Kidney capillary endothelial cell (primary cell): ENCODE measurements at regions not wholly inside any gene's neighbourhood (a gene's known extent, or its start where the extent isn't known, plus 50 kb on each side); places are given as distances from the start of the nearest gene placed in this dataset.
"Not testable (repeated sequence)": the region's sequence is repeated elsewhere in the genome, so short reads cannot be mapped to it uniquely, and the experiment has no call there.

Source experiments
- DNase-seq: peaks from one replicate; pipeline ENCODE4 v3.0.0-alpha.2; 2018; ENCODE audit warnings: low spot score

DNA sequence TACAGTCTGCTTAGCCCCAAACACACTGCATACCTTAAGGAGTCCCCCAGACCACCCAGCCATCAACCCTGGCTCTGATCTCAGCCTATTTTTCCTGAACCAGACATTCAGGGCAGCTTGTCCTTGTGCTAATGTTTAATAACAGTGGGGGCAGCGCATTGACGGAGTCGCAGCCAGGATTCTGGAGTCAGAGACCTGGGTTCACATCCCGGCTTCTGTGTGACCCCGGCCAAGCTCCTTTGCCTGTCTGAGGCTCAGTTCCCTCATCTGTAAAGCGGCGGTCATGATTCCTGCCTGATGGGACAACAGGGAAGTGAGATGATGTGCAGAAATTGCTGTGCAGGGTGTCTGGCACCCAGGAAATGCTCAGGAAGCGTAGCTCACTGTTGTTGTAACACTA, 63.1 kb downstream of the MATN1 start:
- DNase-seq = no peak

GRCh38 chr1:30659702-30660101, 63.7 kb downstream of the MATN1 start:
- no peak for DNase-seq

DNA sequence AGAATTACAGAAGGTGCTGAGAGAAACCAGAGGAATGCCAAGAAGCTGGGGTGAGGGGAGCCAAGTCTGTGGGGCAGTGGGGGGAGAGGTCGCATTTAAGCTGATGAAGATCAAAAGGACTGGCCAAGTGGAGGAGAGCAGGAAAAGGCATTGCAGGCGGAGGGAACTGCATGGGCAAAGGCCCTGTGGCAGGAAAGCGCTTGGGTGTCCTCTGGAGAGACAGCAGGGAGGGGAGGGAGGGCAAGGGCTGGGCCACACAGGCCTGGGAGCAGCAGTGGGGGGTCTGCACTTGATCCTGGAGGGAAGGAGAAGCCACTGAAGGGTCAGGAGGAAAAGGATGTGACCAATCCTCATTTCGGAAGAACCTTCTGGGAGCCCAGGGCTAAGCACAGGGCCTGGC, 65.0 kb downstream of the MATN1 start:
- not testable (repeated sequence) for DNase-seq

- DNase-seq = no peak
Measured at GRCh38 chr1:30658014-30658336, 65.4 kb downstream of the MATN1 start.

DNA sequence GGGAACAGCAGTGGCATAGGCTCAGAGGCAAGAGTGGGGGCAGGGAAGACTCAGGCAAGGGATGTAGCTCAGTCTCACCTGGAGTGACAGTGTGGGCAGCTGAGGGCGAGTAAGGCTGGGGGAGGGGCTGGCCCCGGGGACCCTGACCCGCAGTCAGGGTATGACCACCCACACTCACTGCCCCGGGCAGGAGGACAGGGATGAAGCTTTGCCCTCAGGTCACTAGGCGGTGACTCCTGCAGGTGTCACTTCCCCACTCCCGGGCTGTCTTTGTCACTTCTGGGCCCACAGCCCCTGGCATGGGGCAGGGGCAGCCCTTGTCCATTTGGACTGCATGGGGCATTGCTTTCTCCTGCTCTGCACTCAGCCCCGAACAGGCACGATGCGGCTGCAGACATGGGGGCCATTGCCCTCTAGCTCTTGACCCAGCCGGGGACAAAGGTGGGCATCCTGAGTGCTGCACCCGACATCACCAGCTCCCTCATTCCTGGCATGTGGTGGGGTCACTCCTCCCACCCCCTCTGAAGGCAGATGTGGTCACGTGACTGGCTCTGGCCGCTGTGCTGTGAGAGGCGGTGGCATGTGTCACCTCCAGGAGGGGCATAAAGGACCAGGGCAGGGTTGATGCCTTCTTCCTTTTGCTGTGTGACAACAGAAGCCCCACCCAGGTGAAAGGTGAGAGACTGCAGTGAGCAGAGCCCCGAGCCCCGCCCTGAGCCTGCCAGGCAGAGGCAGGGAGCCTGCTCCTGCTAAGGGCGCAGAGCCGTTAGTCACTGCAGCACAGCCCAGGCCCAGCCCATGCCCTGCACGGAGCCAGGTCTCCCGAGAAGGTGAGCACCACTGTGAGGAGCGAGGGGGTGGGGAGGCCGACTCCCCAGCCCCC, 66.0 kb downstream of the MATN1 start:
- DNase-seq = no peak

DNA sequence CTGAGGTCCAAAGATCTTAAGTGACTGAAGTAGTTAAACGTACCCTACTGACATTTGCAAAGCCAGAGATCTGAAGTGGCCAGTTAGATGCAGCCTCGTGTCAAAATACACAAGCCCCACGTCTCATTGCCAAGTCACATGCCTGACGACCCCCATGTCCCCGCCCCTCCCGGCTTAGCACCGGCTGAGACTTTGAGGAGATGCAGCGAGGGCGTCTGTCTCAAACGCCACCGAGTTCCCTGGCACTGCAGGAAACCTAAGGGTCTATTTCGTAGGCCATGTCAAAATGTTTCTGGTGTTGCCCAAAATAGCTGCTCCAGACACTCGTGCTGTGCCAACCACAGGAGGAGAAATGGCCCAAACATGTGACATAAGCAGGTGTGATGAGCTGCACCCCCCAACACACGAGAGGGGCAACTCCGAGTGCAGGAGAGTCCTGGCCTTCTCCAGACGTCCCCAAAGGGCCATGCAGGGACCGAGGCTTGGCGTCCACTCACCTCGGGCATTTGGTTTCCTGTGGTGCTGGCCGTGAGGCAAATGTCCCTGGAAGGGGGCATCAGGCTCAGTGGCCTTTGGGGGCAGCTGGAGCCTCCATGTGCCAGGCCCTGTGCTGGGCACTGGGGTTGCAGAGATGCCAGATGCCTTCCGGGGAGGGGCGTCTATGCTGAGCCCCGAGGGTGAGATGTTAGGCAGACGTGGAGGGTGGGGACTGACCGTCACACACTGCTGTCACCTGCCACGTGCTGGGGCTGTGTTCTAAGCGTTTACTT, 67.0 kb downstream of the MATN1 start:
- DNase-seq = no peak

DNA sequence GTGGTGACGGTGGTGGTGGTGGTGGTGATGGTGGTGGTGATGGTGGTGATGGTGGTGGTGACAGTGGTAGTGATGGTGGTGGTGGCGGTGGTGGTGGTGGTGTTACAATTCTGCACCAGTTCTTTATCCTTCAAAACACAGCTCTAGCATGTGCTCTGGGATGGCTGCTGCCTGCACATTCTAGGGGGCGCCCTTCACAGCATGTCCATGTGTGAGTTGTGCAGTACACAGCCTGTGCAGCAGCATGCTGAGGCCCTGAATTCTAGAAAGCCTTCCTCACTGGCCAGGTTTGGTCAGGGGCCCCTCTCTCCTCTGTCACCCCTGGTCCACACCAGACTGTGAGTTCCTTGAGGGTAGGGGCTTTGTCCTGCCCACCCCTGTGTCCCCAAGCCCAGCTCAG, 67.7 kb downstream of the MATN1 start:
- no peak for DNase-seq

DNA sequence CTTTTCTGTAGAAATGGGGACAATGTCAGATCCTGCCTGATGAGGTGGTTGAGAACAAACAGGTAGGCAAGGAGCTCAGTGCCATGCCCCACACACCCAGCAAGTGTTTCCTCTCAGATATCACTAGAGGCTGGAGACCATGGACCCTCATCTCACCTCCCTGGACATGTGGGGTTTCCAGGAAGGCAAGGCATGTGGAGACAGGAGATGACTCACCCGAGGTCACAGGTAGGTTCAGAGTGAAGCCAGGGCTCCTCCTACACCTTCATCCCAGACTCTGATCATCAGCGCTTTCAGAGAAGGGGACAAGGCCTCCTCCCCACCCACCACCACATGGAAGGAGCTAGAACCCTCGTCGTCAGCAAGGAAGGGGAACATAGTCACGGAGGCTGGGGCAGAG, 69.2 kb downstream of the MATN1 start:
- DNase-seq = no peak

DNA sequence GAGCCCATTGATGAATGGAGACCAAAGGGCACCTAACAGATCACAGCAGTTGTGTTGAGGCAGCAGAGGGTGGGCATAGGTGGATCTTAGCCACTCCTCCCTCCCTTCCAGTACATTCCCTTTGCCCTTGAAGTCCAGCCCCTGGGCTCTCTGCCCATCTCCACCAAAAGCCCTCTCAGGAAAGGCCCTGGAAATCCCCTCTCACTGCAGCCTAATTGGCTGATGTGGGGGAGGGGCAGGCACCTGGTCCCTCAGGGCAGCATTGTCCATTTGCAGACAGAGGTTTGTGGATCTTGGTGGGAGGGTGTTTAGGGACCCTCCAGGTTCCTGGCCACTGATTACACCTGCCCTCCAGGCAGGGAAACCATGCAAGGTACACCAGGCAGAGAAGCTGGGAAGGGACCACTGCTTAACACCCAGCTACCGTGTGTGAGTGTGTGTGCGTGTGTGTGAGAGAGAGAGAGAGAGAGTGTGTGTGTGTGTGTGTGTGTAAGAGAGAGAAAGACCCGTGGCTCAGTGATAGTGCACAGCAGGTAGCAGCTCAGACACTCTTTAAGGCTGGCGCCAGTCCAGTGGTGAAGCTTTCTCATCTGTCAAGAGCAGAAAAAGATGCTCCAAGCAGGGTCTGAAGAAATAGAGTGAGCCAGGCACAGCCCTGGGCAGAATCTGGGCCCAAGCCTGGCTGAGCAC, 71.1 kb downstream of the MATN1 start:
- no peak for DNase-seq

GRCh38 chr1:30651395-30651794, 72.0 kb downstream of the MATN1 start:
- DNase-seq = not testable (repeated sequence)

- no peak for DNase-seq
Measured at GRCh38 chr1:30650968-30651320, 72.4 kb downstream of the MATN1 start.

GRCh38 chr1:30650038-30650967, 73.1 kb downstream of the MATN1 start:
- no peak for DNase-seq

DNA sequence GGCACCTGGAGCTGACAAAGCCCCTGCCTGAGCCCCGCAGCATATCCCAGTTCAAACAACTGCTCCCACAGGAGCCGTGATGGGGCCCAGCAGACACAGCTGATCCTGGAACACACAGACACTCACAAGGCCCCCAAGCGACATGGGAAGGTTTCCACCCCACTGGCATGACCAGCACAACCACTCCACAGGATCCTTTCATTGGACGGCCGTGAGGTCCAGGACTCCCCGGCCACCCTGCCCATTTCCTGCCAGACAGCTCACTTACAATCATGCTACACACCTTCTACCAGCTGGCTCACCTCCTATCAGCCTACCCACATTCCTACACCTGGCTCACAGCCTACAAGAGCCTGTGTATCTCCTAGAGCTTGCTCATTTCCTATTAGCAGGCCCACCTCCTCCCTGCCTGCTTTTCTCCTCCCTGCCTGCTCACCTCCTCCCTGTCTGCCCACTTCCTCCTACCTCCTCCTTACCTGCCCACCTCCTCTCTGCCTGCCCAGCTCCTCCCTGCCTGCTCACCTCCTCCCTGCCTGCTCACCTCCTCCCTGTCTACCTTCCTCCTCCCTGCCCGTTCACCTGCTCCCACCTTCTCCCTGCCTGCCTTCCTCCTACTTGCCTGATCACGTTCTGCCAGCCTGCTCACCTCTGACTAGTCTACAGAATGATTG, 73.9 kb downstream of the MATN1 start:
- DNase-seq = no peak

DNA sequence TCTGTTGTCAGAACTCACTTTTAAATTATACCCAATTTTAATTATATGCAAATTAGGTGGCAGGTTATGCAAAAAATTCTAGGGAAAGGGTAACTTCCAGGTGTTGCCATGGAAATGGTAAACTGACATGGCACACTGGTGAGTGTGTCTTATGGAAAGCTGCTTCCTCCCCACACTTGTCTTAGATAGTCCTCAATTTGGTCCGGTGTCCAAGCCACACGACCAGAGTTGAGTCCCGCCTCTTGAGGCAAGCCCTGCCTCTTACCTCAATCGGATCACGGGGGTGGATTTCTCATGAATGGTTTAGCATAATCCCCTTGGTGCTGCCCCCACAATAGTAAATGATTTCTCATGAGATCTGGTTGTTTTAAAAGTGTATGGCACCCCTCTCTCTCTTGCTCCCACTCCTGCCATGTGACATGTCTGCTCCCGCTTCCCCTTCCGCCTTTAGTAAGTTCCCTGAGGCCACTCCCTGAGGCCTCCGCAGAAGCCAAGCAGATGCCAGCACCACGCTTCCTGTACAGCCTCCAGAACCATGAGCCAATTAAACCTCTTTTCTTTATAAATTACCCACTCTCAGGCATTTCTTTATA, 74.9 kb downstream of the MATN1 start:
- DNase-seq = no peak

DNA sequence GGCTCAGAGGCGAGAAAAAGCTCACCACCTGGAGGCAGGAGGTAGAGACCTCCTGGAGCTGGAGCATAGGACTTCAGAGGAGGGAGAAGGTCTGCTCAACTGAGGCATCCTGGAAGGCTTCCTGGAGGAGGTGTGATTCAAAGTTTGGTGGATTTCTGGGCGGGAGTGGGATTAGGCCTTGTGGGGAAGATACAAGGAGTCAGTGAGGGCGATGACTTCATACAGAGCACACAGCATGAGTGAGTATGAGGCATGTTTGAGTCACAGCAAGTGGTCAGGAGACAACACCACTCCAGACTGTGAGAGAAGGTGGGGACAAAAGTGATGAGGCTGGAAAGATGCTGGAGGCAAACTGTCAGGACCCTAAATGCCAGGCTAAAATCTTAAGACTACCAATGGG, 77.6 kb downstream of the MATN1 start:
- peak; percentile 2 for DNase-seq

DNA sequence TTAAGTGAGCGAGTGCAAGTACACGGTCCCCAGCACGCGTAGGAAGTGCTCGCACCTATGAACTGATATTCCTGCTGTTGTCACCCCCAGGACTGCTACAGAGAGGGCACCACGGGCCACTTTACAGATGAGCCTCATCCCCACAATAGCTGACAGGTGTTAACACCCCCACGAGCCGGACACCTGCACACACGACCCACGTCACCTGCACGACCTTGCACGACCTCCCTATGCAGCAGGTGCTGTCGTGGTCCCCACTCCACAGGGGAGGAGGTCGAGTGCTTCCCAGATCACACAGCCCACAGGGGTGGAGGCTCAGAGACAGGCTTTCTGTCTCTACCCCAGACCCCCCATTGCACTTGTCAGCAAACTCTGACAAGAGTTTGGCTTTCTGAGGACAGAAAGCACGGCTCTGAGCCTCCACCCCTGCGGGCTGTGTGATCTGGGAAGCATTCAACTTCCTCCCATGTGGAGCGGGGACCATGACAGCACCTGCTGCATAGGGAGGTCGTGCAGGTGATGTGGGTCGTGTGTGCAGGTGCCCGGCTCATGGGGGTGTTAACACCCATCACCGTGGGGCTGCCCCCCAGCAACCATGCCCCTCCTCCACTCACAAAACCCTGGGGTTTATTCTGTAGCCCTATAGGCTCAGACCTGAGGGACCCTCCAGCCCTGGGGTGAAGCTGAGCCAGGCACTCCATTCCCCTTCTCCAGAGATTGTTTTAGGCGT, 80.8 kb downstream of the MATN1 start:
- no peak for DNase-seq

DNA sequence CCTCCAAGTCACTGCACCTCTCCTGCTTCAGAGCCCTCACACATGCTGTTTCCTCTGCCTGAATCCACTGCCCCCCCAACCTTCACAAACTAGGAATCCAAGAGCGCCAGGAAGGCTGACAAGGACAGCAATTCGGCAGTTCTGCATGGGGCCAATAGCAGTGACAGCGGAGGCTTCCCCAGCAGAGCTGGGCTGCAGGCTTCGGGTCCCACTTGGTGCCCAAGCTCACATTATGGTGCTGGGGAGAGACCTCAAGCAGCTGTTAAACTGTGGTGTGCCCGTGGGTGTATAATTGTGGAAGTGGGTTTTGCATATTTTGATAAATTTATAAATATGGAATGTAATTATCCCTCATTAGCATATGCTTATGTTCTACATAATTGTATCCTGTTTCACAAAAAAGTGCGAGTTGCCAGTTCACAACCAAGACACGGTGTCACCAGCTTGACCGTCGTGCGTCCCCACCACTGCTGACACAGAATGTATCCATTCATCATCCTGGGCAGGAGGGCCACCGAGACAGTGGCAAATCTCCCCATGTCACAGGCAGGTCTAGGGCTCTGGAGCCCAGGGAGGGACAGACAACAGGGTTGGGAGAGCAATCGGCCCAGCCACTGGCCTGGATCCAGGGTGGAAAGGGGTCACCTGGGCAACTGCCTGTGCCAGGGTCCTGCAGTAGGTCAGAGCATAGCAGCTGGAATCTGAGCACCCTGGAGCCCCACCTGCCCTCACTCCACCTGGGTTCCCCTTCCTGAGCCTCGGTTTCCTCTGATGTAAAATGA, 81.6 kb downstream of the MATN1 start:
- DNase-seq = no peak

DNA sequence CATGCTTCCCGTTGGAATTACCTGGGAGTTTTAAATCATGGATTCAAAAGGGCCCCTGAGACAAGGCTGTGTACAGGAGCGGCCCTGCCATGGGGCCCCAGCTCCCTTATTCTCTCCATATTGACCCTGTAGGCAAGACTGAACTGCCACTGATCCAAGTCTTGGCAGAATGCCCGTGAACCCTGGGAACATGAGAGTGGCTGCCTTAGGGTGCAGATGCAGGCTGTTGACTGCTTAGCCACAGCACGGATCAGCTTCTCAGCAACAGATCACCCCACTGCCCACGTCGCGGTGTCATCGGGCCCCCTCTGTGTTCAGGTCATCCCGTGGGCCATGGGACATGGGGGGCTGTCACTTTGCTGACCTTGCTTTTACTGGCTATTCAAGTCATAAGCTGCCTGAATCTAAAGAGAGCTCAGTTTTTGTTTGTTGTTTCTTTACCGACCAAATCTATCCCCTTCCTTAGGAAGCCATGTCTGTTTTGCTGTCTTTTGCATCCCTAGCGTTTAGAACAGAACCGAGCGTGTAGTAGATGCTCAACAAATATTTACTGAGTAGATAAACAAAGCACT, 83.4 kb downstream of the MATN1 start:
- no peak for DNase-seq

DNA sequence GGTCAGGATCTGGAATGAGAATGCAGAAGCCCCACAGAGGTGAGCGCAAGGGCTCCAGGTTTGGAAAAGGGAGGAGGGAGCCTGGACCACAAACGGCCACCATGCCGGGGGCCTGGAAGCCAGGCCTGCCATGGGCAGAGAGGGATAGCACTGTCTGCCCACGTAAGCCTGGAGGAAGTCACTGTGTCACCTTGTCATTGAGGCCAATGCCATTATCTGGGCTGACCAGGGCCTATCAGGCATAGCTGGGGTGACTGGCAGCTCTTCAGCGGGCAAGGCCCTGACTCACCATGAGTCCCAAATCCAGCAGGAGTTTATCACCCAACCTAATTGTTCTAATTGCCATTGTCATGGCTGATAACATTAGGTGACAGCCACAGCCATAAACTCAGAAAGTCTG, 84.6 kb downstream of the MATN1 start:
- DNase-seq = no peak
